HG03439 (cell line): ENCODE measurements at regions not wholly inside any gene's neighbourhood (a gene's known extent, or its start where the extent isn't known, plus 50 kb on each side); places are given as distances from the start of the nearest gene placed in this dataset.

Source experiments
- ATAC-seq: cut with Tn5 transposase; IDR thresholded peaks from one replicate; pipeline ENCODE4 v1.9.1; 2021; ENCODE audit warnings: mild to moderate bottlenecking, moderate library complexity; ENCODE audit not compliant: unreplicated experiment

DNA sequence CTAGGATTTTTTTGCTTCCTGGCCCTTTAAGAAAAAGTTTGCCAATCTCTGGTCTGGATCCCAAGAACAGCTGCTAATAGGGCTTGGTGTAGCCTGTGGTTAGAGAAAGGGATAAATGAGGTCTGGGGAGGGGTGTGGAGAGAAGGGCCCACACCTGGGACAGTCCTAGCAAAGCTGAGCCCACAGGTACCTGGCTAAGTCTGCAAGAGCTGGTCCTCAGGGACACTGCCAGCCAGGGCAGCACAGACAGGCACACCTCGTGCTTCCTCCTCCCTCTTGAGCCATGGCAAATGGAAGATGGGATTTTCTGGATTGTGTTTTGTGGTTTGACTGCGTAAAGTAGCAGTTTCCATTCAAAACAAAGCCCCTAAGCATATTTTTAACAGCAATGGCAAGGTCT, 217.5 kb downstream of the SOX9 start:
- ATAC-seq, result no peak

DNA sequence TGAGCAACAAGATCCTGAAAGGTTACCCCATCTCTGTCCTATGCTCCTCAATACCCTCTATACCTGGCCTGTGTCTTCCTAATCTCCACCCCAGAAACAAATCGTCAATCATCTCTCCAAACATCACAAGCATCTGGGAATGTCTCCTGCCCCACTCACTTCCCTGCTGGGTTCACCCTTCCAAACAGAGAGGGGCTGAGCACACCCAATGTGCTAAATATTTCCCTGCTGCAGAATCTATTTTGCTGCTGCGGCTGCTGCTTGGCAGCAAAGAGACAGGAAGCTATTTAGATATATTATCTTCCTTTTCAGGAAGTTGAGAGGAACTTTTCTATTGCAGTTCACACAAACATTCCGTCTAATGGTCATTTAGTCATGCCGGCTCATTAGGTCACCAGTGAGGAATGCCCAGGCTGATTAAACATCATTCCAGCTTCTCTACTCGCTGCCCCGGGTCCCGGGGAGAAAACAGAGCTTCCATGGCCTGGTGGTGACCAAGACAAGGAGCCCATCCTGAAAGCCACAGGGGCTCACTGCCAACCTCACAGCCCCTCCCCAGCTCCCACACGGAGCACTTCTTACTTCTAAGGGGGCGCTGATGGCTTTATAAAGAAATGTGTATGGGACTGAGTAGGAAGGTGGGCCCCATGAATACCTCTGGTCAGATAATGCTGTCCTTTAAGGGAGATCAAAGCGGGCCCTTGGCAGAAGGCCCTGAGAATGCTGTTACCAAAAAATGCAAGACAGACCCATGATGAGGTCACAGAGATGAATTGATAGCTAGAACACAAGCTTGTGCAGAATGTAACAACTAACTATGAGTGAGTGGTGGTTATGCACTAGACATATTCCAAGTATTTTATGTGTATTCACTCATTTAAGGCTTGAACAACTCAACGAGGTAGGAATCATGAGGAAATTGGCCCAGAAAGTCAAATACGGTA, 218.3 kb downstream of the SOX9 start:
- ATAC-seq, result no peak

DNA sequence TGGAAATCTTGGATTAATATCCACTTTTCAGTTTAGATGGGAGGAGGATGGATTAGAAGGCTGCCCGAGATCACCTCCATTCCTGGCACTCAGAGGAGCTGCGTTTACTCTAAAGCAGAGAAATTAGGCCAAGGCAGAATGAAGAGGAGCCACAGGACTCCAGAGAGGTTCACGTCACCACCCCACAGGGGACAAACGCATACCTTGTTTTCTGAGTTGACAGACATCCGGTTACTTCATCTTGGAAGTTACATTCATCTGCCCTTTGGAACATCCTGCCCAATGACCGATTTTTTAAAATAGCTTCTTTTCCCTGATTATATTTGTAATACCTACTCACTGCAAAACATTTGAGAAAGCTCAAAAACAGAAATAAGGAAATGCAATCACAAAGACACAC, 220.0 kb downstream of the SOX9 start:
- no peak for ATAC-seq

DNA sequence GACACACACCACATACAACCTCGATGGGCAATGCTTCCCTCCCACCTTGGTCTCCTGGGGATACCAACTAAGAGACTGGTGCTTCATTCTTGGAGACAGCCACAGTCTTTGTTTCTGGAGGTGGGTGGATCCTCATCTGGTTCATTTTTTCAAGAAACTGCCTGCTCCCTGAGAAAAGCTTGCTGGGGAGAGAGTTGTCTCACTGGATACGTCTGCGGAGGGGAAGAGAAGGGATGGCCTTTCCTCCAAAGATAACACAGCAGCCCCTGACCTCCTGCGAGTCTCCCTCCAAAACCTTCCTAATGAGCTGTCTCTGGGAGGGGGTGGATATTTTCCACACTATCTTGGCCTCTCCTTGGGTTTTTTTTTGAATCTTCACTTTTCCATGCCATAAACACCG, 221.2 kb downstream of the SOX9 start:
- ATAC-seq, result no peak

DNA sequence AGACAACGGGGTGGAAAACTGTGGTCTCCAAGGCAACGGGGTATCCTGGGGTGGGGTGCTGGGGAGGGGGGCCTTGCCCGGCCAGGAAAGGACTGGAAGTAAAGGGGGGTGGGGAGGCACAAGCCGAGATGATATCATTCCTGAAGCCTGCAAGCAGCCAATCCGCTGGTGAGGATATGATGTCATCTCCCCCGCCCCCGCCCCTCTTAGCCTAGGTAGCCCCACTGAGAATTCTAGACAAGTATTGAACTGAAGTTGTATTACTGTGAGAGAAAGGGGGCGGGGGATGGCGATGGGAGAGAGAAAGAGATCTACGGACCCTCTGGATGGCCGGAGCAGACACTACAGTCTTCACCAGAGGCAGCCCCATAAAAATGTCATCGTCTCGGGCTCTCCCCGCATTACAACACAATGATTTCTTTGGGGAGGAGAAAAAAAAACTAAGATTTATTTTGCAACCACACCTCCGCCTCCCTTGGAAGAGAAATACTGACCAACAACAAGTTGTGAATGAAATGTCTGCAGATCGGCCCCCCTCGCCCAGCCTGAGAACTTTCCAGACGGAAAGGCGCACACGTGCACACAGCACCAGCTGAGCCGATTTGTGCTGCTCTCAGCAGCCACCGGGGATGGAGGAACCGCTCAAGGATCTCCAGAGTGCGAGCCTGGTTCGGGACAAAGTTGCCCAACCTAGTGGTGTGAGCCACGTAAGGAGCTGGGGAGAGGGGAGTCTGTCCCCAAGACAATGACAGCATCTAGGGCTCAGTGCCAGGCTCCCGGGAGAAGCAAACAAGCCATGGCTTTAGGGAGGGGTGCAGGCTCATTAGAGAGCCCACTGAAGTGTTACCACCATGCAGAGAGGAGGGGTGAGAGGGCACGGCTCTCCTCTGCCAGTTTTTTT, 222.1 kb downstream of the SOX9 start:
- ATAC-seq, result no peak

DNA sequence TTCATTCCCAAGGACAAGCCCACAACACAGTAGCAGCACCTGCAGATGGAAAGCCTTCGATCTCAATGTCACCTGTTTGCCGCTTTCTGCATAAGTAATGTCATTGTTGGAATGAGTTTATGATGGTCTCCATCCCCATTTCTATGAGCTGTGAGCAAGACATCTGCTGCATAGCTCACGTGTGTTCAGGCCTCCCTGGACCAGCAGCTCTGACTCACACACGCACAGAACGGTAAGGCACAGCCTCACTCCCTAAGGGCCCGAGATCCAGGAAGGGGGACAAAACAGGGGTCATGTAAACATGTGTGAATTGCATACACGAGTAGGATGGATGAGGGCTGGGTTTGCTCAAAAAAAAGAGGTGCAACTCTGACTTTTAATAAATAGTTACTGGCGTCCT, 223.1 kb downstream of the SOX9 start:
- no peak for ATAC-seq

DNA sequence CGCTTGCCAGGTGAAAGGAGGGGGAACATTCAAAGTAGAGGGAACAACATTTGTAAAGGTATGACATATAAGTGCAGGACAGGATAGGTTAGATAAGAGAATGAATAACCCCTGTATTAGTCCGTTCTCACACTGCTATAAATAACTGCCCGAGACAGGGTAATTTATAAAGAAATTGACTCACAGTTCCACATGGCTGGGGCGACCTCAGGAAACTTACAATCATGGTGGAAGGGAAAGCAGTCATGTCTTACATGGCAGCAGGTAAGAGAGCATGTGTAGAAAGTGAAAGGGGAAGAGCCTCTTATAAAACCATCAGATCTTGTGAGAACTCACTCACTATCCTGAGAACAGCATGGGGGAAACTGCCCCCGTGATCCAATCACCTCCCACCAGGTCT, 223.8 kb downstream of the SOX9 start:
- ATAC-seq, result no peak

DNA sequence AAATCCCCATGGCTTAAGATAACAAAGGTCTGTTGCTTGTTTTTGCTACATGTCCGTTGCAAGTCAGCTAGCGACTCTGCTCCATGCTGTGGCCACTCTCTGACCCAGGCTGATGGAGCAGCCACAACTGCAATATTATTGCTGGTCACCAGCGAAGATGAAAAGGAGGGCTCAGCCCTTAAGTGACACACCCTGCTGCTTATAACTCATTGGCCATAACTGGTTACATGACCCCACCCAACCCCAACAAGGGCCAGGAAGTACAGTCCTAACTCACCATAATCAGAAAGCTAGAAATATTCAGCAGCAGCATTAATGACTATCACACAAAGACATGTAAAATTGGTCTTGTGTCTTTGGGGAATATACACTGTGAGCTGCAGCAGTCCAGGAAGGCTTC, 224.3 kb downstream of the SOX9 start:
- no peak for ATAC-seq

DNA sequence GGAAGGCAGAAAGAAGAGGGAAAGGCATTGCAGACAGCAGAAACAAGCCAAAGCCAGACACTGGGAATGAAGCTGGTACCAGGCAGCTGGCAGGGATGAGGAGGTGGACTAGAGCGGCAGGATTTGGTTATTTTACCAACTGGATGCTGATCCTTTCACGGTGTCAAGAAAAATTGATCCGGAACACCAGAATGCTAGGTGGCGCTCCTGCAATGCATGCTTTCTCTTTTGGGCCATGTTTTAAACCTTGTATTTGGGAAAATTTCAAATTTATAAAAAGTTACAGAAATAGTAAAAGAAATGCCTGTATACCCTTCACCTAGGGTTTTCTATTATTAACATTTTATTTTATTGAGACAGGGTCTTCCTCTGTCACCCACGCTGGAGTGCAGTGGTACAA, 224.7 kb downstream of the SOX9 start:
- no peak for ATAC-seq

DNA sequence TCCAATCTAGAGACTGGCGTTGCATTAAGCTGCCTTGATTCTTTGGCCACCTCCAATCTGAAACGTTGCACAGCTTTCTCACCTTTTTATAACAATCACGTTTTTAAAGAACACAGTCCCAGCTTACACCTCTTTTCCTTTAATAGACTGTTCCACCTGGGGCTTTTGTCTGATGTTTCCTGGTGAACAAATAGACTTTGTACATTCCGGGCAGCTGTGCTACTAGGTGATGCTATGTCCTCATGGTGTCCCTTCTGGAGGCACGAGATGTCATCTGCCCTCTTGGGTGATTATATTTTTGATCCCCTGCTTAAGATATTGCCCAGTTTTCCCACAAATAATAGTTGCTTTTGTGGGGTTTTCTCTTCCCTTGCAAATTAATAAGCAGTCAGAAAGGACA, 225.5 kb downstream of the SOX9 start:
- no peak for ATAC-seq

DNA sequence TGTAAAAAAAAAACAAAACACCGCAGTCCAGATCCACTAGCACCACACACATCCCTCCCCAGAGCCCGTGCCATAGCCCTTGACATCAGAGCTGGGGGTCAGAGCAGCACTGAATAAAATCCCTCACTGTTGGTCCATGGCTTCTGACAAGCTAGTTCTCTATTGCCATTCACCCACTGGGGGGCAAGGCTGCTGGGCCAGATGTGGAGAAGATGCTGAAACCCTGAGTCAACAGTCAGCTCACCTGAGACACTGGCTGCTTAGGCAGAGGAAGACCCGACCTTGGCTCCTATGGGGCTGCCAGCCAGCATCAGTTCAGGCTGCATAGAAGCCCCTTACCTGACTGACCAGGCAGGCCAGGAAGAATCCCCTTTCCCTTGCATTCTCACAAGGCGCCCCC, 228.2 kb downstream of the SOX9 start:
- ATAC-seq, result no peak

DNA sequence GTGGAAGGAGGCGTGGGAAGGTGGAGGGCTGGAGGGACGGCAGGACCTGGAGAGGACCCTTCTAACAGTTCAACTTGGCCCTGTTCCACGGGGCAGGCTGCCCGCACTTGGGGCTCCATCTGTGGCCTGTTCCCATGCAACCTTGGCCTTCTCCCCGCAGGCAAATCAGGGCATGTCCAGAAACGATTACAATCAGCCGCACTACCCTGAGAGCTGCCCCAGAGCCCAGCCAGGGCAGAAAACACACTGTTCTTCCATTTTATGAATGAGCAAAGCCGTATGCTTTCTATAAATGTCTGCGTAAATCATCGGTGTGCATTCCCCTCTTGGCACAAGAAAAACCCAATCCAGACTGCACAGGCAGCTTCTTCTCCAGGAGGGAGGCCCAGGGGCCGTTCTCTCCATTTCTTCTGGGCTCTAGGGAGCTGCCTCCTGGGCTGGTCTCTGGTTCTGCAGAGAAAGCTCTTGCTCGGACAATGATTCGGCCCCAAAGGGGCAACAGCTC, 228.7 kb downstream of the SOX9 start:
- no peak for ATAC-seq

DNA sequence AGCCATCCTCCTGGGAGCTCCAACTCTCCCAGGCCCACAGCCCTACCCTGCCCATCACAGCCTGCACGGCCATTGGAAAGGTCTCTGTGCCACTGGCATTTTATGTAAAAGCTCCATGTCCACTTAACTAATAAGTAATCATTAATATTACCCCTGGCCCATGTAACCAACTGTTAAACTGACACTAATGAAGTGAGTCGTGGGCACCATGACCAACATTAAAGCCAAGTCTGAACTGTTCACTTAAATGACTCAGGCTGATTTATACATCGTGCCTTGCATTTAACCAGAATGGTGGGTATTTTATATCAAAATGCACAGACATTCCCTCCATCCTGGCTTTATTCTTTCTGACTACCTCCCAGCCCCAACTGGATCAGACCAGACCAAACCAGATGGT, 229.3 kb downstream of the SOX9 start:
- ATAC-seq, result no peak

DNA sequence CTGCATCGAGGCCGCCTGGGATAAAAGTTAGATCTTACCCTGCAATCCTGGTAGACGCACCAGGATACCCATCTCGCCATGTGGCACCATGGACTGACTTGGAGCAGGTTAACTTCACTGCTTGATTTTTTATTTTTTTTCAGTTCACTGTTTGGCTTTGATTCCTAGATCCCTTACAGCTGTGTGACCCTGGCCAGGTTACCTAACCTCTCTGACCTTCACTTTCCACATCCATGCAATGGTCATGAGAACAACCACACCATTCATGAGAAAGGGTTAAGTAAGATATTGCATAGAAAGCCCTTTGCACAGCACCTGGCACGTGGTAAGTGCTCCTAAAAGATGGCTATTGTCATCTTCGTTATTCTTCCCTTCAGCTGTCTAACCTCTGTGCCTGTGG, 230.5 kb downstream of the SOX9 start:
- no peak for ATAC-seq

DNA sequence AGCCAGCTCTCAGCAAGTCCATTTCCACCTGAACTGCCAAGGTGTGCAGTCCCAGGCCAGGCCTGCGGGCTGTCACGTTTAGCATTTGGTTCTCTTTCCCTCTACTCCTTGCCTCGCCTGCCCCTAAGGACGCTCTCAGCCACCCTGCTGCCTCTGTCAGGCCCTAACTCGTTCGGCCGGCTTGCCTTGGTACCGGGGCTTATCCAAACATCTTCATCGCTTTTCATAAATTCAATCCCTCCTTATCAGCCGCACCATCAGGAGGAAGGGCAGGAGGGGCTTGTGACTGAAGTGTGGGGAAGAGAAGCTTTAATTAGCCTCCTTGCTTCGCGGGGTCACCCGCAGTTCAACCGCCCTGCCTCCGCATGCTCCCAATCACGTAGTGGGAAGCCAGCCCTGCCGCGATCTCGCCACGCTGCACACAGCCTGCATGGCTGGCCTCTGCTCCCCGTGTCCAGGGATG, 231.1 kb downstream of the SOX9 start:
- ATAC-seq, result no peak

DNA sequence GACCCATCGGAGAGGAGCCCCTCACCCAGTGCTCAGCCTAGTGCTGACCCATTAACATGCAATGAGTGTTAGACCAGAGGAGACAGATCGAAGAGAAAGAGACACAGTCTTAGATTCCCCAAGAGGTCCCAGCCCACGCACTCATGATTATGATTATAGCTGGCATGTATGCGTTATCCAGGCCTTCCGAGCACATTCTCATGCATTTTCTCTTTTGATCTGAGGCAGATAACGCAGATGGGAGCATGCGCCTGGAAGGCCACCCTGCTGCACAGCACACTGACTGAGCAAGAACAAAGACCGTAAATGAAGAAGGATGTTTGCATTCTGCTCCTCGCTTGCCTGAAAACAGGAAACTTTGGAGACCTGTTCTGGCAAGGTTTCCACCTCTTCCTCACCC, 232.7 kb downstream of the SOX9 start:
- ATAC-seq, result no peak

DNA sequence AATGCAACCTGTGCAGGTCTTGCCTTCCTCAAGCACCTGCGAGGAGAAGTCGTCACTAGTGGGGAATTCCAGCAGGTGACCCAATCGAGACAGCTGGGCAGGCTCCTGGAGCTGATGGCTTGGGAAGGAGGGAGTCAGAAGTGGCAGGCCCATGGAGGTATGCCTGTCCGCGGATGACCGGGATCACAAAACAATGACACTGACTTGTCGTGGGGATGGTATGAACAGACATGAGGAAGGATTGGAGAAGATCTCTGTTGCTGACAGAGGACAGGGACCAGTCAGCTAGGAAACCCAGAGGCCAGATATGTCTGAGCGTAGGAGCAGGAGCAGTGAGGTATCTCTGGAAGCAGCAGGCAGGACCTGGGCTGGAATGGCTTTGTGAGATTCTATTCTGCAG, 233.3 kb downstream of the SOX9 start:
- no peak for ATAC-seq

DNA sequence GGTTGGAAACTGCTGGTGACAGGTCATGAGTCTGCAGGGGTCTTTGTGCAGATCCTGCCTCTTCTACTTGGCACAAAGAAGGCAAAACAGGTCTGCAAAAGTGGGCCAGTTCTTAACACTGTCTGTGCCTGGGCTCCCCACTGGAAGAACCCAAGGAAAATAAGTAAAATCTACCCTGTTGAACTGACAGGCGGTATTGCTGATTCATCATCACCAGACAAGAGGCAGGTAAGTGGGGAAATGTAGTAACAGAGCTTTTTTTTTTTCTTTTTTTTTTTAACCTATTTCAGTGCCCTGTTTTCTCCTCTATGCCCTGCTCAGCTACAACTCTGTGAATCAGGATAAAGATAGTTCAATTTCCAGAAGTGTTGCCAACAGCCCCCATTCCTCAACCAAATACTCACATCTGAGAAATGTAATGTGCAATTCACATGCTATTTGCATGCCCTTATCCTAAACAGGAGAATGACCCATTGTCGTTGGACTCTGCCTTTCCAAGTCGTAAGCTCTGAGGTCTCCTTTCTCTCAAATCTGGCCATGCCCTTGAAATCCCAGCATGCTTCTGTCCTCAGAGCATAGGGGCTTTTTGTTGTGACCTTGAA, 237.0 kb downstream of the SOX9 start:
- no peak for ATAC-seq

DNA sequence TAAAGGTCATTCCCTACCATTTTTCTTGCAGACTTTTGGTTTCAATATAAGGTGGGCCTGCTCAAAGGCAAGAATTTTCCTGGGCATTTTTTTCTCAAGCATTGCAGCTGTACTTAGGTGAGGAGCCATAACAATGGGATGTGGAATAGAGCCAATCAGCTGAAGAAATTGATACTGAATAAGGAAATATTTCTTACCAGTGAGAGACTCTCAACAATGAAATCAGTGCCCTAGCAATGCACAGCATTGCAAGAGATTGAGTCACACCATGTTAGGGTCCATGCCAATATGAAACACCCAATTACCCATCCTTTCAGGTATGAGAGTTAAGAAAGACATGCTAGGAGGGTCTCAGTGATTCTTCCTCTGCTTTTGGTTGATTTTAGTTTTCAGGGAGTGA, 237.6 kb downstream of the SOX9 start:
- no peak for ATAC-seq

DNA sequence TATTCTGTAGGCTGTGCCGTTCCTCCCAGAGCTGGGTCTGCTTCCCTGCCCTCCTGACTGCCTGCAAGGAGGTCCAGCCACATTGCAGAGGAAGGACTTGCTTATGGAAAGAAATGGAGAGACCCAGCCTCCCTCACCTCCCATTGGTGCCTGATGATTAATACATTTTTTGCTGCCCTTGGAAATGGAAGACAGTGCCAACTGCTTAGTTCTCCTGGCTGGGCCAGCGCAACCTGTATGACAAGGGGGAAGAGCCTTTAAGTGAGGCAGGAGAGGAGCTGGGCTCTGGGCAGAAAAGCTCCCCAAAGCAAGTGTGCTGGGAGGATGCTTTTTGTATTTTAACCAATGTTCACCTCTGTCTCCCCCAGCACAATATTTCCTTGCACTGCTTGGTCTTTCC, 238.5 kb downstream of the SOX9 start:
- no peak for ATAC-seq

DNA sequence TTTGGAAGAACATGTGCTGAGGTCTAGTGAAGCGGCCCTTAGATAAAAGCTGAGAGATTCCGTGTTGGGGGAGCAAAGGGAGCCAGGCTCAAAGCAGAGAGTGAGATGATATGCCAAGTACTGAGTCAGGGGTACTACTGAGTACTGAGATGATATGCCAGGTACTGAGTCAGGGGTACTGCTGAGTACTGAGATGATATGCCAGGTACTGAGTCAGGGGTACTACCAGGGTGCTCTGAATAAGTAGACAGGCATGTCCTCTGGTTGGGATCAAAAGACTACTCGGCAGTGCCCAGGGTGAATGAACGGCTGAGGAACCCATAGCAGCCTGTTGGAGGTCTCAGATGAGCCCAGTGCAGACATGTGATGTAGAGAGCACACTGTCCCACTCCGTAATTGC, 239.0 kb downstream of the SOX9 start:
- no peak for ATAC-seq
